Muscle layer of colon (tissue), 2 donors: ENCODE measurements at regions not wholly inside any gene's neighbourhood (a gene's known extent, or its start where the extent isn't known, plus 50 kb on each side); places are given as distances from the start of the nearest gene placed in this dataset.

Experiments
- H3K27ac ChIP-seq: one replicate; pipeline ENCODE4 v1.7.0; 2013; ENCODE audit warnings: low read depth, mild to moderate bottlenecking, low read length, moderate library complexity
- H3K27me3 ChIP-seq, 2 donors: one replicate each; pipeline ENCODE4 v1.7.0; 2013; ENCODE audit warnings: low read length in 2 of 2, mild to moderate bottlenecking in 2 of 2; ENCODE audit not compliant: insufficient read depth in 2 of 2, control insufficient read depth in 1 of 2
- H3K36me3 ChIP-seq: one replicate; pipeline ENCODE4 v1.7.0; 2013; ENCODE audit warnings: mild to moderate bottlenecking, low read length; ENCODE audit not compliant: insufficient read depth
- H3K4me1 ChIP-seq: one replicate; pipeline ENCODE4 v1.7.0; 2013; ENCODE audit warnings: mild to moderate bottlenecking, low read length; ENCODE audit not compliant: insufficient read depth
- H3K4me3 ChIP-seq, 2 donors: one replicate each; pipeline ENCODE4 v1.7.0; 2013; ENCODE audit warnings: low read length in 2 of 2, low read depth in 1 of 2, mild to moderate bottlenecking in 1 of 2, moderate library complexity in 1 of 2
- H3K9ac ChIP-seq: one replicate; pipeline ENCODE4 v1.7.0; 2013; ENCODE audit warnings: low read length
- H3K9me3 ChIP-seq: one replicate; pipeline ENCODE4 v1.7.0; 2013; ENCODE audit warnings: mild to moderate bottlenecking, low read length
- donor health status: abdominal sarcoma.
- donor health status: Adenocarcinoma of cecum.

GRCh38 chr13:68428292-68428691, 1198.2 kb upstream of the PCDH9 start:
- Histone ChIP-seq H3K4me3 (no peak overlapping the region), H3K36me3 (no peaks in the 10 kb centered on the region), H3K9me3 (no peaks in the 10 kb centered on the region), H3K27me3 (no peaks in the 10 kb centered on the region), H3K4me1 (no peaks in the 10 kb centered on the region), H3K27ac (no peak overlapping the region), H3K9ac (no peak overlapping the region)

- H3K9ac ChIP-seq, result no peak overlapping the region
- no peaks in the 10 kb centered on the region for H3K4me1 ChIP-seq
- no peaks in the 10 kb centered on the region for H3K27me3 ChIP-seq
- no peaks in the 10 kb centered on the region for H3K36me3 ChIP-seq
- H3K4me3 ChIP-seq, result no peak overlapping the region
- no peaks in the 10 kb centered on the region for H3K9me3 ChIP-seq
- H3K27ac ChIP-seq, result no peak overlapping the region
Measured at GRCh38 chr13:68417801-68418200, 1187.7 kb upstream of the PCDH9 start.

GRCh38 chr13:68410007-68410406, 1179.9 kb upstream of the PCDH9 start:
- Histone ChIP-seq H3K27me3 (no peaks in the 10 kb centered on the region), H3K36me3 (no peaks in the 10 kb centered on the region), H3K4me3 (no peak overlapping the region), H3K27ac (no peak overlapping the region), H3K4me1 (no peaks in the 10 kb centered on the region), H3K9ac (no peak overlapping the region), H3K9me3 (no peaks in the 10 kb centered on the region)

GRCh38 chr13:68390987-68391386, 1160.9 kb upstream of the PCDH9 start:
- H3K27me3 ChIP-seq, result no peaks in the 10 kb centered on the region
- no peak overlapping the region for H3K27ac ChIP-seq
- H3K36me3 ChIP-seq, result no peaks in the 10 kb centered on the region
- no peak overlapping the region for H3K9ac ChIP-seq
- no peaks in the 10 kb centered on the region for H3K9me3 ChIP-seq
- H3K4me1 ChIP-seq, result no peaks in the 10 kb centered on the region
- H3K4me3 ChIP-seq, result no peak overlapping the region

GRCh38 chr13:68386808-68387207, 1156.7 kb upstream of the PCDH9 start:
- Histone ChIP-seq H3K4me1 (no peaks in the 10 kb centered on the region), H3K9ac (no peak overlapping the region), H3K36me3 (no peaks in the 10 kb centered on the region), H3K9me3 (no peaks in the 10 kb centered on the region), H3K4me3 (no peak overlapping the region), H3K27ac (no peak overlapping the region), H3K27me3 (no peaks in the 10 kb centered on the region)

GRCh38 chr13:68380041-68380973, 1150.2 kb upstream of the PCDH9 start:
- no peaks in the 10 kb centered on the region for H3K9me3 ChIP-seq
- no peak overlapping the region for H3K9ac ChIP-seq
- no peak overlapping the region for H3K27ac ChIP-seq
- H3K4me1 ChIP-seq, result no peaks in the 10 kb centered on the region
- H3K4me3 ChIP-seq, result no peak overlapping the region
- H3K36me3 ChIP-seq, result no peaks in the 10 kb centered on the region
- no peaks in the 10 kb centered on the region for H3K27me3 ChIP-seq

GRCh38 chr13:68378294-68378693, 1148.2 kb upstream of the PCDH9 start:
- Histone ChIP-seq H3K36me3 (no peaks in the 10 kb centered on the region), H3K4me3 (no peak overlapping the region), H3K27me3 (no peaks in the 10 kb centered on the region), H3K9ac (no peak overlapping the region), H3K4me1 (no peaks in the 10 kb centered on the region), H3K27ac (no peak overlapping the region), H3K9me3 (no peaks in the 10 kb centered on the region)

GRCh38 chr13:68375004-68375403, 1144.9 kb upstream of the PCDH9 start:
- H3K4me1 ChIP-seq, result no peaks in the 10 kb centered on the region
- no peaks in the 10 kb centered on the region for H3K36me3 ChIP-seq
- H3K27me3 ChIP-seq, result no peaks in the 10 kb centered on the region
- H3K27ac ChIP-seq, result no peak overlapping the region
- no peaks in the 10 kb centered on the region for H3K9me3 ChIP-seq
- H3K9ac ChIP-seq, result no peak overlapping the region
- no peak overlapping the region for H3K4me3 ChIP-seq

- Histone ChIP-seq H3K36me3 (no peaks in the 10 kb centered on the region), H3K4me3 (no peak overlapping the region), H3K9ac (no peak overlapping the region), H3K4me1 (no peaks in the 10 kb centered on the region), H3K9me3 (no peaks in the 10 kb centered on the region), H3K27ac (no peak overlapping the region), H3K27me3 (no peaks in the 10 kb centered on the region)
Measured at GRCh38 chr13:68369739-68370138, 1139.6 kb upstream of the PCDH9 start.

GRCh38 chr13:68368922-68369321, 1138.8 kb upstream of the PCDH9 start:
- no peaks in the 10 kb centered on the region for H3K4me1 ChIP-seq
- H3K27ac ChIP-seq, result no peak overlapping the region
- H3K4me3 ChIP-seq, result no peak overlapping the region
- no peaks in the 10 kb centered on the region for H3K27me3 ChIP-seq
- H3K36me3 ChIP-seq, result no peaks in the 10 kb centered on the region
- H3K9me3 ChIP-seq, result no peaks in the 10 kb centered on the region
- no peak overlapping the region for H3K9ac ChIP-seq

GRCh38 chr13:68359105-68359504, 1129.0 kb upstream of the PCDH9 start:
- Histone ChIP-seq H3K9ac (no peak overlapping the region), H3K9me3 (no peaks in the 10 kb centered on the region), H3K4me1 (no peaks in the 10 kb centered on the region), H3K27ac (no peak overlapping the region), H3K4me3 (no peak overlapping the region), H3K36me3 (no peaks in the 10 kb centered on the region), H3K27me3 (no peaks in the 10 kb centered on the region)

- Histone ChIP-seq H3K36me3 (no peaks in the 10 kb centered on the region), H3K27me3 (no peaks in the 10 kb centered on the region), H3K9me3 (no peaks in the 10 kb centered on the region), H3K4me1 (no peaks in the 10 kb centered on the region), H3K9ac (no peak overlapping the region), H3K27ac (no peak overlapping the region), H3K4me3 (no peak overlapping the region)
Measured at GRCh38 chr13:68358294-68358705, 1128.2 kb upstream of the PCDH9 start.
